ENCODE measurements at regions not wholly inside any gene's neighbourhood (a gene's known extent, or its start where the extent isn't known, plus 50 kb on each side); places are given as distances from the start of the nearest gene placed in this dataset.

DNA sequence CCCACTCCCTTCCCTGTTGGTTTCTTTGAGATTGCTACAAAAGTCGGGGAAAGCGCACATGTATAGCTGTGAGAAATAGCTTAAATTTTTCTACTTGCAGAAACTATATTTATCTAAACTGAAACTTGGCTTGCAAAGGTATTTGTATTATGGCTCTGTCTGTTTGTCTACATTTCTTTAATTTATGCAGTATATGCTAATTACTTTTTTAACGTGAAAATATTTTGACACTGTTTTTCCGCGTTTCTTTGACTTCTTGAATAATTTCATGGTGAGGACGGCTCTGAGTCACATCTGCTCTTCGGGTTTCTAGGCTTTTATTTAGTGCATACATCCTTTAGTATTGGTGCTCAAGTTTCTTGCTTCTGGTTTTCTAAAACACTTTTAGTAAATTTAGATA is 182.1 kb upstream of the ZRANB2 start:
- DNase-seq: no peak

GRCh38 chr1:71252900-71253299 is 172.1 kb upstream of the ZRANB2 start:
- no peak for DNase-seq

GRCh38 chr1:71245246-71245645 is 164.4 kb upstream of the ZRANB2 start:
- no peak for DNase-seq

GRCh38 chr1:71242239-71242638 is 161.4 kb upstream of the ZRANB2 start:
- no peak for DNase-seq

- no peak for DNase-seq
Measured at GRCh38 chr1:71240656-71241055, 159.8 kb upstream of the ZRANB2 start.

DNA sequence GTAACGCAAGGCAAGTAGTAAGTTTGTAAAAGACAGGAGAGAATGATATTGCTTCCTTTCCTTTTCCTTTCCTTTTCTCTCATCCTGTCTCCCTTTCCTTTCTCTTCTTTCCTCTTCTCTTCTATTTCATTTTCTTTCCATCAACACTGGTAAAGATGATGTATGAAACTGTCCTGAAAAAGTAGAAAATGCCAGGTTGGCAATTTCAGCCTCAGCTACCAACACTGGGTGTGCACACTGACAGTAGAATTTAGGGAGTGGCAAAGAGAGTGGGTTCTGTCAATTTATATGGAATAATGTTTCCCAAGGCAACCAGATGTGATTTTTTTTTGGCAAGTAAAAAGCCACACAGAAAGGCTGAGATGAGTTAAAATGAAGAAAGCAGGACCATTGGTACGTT is 155.7 kb upstream of the ZRANB2 start:
- no peak for DNase-seq

GRCh38 chr1:71233645-71234044 is 152.8 kb upstream of the ZRANB2 start:
- no peak for DNase-seq

DNA sequence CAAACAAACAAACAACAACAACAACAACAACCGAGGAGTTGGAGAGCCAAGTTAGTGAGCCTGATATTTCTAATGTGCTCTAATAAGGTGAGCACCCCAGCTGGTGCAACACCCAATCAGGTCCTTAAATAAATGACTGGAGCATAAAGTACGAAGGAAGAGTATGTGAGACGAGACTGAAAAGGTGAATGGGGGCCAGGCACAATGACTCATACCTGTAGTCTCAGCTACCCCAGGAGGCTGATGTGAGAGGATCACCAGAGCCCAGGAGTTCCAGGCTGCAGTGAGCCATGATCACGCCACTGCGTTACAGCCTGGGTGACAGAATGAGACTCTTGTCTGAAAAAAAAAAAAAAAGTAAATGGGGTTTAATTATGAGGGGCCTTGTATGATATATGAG is 152.0 kb upstream of the ZRANB2 start:
- no peak for DNase-seq

DNA sequence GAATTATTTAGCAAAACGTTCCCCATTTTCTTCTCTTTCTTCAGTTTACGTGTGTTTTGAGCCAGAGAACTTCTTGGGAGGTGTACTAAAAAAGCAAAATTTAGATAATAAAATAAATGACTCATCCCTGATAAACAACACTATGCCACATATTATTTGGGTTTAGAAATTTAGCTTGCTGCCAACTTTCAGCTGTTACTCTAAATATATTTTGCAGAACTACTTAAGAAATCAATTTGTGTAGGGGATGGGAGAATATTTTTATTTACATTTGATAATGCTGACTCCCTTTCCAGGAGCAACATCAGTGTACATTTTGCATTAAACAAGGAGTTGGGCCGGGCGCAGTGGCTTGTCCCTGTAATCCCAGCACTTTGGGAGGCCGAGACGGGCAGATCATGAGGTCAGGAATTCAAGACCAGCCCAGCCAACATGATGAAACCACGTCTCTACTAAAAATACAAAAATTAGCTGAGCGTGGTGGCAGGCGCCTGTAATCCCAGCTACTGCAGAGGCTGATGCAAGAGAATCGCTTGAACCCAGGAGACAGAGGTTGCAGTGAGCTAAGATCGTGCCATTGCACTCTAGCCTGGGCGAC is 151.4 kb upstream of the ZRANB2 start:
- no peak for DNase-seq

GRCh38 chr1:71231751-71232150 is 150.9 kb upstream of the ZRANB2 start:
- DNase-seq: no peak

GRCh38 chr1:71228742-71229365 is 148.0 kb upstream of the ZRANB2 start:
- DNase-seq: no peak

GRCh38 chr1:71228241-71228640 is 147.4 kb upstream of the ZRANB2 start:
- DNase-seq: no peak

DNA sequence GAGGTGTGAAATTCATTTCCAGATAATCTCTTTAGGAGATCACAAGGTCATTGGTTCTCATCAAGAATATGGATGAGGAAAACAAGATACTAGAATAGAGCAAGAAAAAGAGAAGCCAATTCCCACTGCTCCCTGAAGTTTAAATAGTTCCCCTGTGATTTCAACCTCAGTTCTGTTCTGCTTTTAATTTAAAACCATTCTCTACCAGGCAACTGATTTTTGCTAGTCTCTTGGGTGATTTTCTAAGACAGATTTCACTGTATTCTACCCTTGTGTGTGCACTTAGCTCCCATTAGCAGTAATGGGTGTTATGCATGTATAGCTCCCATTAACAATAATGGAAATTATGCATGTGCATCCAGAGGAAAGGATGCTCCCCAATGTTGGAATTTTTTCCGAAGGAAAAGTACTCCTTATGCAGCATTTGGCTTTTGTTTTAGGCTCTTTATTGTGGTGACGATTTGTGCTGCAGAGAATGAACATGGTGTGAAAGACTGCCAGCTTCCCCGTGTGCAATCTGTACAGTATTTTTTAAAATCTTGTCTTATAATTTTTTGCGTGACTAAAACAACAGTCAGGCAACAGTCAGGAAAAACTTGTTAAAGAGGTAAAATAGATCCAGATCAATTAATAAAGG is 144.0 kb upstream of the ZRANB2 start:
- DNase-seq: no peak

DNA sequence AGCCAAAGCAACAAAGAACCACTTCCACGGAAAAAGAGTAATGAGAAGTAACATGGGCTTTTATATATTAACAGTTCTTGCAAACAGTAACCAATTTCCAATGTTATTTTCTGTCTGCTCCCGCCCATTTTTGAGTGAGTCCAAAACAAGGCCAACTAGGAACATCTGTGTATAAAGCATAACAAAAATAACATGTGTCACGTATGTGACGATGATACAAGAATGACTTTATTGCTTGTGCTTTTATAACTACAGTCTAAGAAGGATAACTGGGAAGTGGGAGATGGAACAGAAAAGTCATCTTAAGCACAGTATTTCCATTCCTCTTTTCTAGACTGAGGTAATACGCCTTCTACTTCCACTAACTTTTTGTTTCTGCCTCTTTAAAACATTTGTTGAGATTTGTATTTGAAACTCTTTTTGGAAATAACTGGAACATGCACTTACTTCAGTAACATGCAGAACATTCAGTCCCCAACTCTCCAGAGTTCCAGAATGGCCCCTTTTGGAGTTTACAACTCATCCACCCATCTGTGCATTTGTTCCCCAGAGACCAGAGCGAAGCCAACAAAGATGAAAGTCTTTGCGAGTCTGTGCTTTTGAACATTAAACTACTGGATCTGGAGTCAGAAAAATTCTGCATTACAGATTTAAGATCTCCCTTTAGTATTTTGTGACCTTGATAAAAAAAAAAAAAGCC is 143.0 kb upstream of the ZRANB2 start:
- DNase-seq: no peak

- no peak for DNase-seq
Measured at GRCh38 chr1:71222668-71223067, 141.8 kb upstream of the ZRANB2 start.

GRCh38 chr1:71210718-71211117 is 129.9 kb upstream of the ZRANB2 start:
- no peak for DNase-seq

DNA sequence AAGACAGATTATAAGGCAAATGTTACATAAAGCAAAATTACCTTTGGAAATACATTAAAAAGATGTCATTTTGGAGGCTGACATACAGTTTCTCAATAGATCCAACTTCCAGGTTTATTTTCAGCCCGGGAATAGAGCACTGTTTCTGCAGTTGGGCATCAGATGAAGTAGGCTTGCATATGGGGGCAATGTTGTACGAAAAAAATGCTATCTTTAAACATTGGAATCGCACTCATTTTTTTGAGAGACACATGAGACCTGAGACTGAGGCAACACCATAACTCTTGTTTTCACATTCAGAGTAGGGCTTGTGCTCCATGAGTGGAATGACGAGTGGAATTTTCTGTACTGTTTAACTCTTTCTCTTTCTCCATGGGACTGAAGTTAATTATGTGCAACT is 122.4 kb upstream of the ZRANB2 start:
- no peak for DNase-seq

GRCh38 chr1:71200503-71200902 is 119.7 kb upstream of the ZRANB2 start:
- DNase-seq: no peak

DNA sequence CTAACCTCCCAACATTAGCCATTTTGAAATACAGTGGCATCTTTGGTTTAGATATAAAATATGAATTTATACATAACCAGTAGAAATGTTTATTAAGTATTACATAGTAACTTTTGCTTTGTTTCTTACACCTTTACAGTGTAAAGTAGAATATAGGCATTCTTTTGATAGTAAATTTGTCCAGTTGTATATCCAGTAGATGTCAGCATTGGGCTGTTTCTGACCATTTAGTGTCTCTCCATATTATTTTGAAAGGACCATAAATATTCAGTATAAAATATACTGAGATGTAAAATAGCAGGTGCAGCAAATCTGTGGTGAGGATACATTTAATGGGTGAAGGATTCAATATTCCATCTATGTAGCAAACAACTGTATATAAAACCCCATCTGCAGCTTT is 115.8 kb upstream of the ZRANB2 start:
- DNase-seq: no peak

DNA sequence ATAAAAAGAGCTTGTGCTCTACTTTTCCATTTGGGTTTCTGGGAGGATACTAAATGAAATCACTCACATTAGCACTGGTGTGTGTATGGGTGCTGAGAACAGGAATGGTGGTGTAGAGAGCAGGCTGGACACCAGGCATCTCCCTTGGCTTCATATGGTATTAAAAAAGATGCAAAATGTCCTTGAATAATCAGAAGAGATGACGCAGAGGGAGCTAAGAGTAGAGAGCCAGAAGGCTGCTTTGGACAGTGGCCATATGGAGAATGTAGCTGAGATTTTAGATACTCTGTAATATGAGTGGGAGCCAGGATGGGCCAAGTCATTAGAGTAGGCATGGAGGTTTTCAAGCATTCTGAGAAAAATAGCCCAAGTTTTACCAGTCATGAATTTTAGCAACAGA is 112.3 kb upstream of the ZRANB2 start:
- no peak for DNase-seq

DNA sequence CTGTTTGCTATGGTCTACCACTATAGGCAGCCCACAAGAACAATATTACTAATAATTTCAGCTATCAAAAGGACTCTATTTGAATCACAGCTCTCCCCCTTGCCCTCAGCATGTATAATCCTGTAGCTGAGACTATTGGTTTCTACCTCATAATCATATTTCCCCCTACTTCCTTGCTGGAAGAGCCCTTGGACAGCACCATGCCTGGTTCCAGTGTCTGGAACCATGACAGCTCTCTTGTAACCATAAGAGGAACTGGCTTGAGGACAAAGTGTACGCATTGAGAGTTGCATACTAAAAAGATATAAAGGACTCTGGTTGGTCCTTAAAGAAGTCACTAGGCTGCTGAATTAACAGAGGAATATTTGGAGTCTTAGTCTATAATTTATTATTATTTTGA is 110.7 kb upstream of the ZRANB2 start:
- DNase-seq: no peak

DNA sequence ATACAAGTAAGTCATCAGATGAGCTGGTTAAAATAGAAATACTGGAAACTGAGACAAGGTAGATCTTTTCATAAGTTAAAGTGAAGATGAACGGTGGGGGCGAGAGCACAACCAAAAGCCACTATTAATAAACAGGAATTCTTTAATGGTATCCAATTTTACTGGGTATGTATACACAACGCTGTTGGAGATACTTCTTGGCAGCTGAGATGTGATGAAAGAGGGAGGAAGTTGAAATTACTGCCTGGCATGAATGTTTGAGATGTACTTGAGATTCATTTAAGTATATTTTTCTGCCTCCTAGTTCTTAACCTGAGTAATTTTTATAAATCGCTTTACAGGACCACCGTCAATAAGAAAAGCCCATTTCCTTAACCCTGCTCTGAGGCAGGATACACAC is 110.0 kb upstream of the ZRANB2 start:
- no peak for DNase-seq

DNA sequence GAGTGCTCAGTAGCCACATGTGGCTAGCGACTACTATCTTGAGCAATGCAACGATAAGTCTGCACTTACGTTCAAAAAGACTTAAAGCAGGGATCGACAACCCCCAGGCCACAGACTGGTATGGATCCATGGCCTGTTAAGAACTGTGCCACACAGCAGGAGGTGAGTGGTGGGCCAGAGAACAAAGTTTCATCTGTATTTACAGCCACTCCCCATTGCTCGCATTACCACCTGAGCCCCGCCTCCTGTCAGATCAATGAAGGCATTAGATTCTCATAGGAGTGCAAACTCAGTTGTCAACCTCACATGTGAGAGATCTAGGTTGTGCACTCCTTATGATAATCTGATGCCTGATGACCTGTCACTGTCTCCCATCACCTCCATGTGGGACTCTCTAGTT is 103.6 kb upstream of the ZRANB2 start:
- no peak for DNase-seq

- no peak for DNase-seq
Measured at GRCh38 chr1:71179997-71180396, 99.2 kb upstream of the ZRANB2 start.
